ENCODE measurements at regions not wholly inside any gene's neighbourhood (a gene's known extent, or its start where the extent isn't known, plus 50 kb on each side); places are given as distances from the start of the nearest gene placed in this dataset.

GRCh38 chr7:41190581-41190980, 512.3 kb downstream of the INHBA start:
- ChIA-PET POLR2A (no interaction called here), CTCF (no interaction called here)
- no peak for FAIRE-seq
- no peak overlapping the region; a peak in 1 of 6 replicates for H3K27ac ChIP-seq
- H3K4me3 ChIP-seq, result no peak overlapping the region
- no peaks in the 10 kb centered on the region for H3K9me3 ChIP-seq
- no peak for DNase-seq (ENCODE audit: low read depth in 1 of 2, low spot score in 1 of 2)
- ATAC-seq, result no peak
- no peak for TF ChIP-seq PBX3 (IDR thresholded peaks at IDR 0.05)
- no peak for TF ChIP-seq ZSCAN20 (CRISPR knock-in tag; IDR thresholded peaks at IDR 0.05)
- no peak for TF ChIP-seq ELK1 (IDR thresholded peaks at IDR 0.05; ENCODE audit: low read depth, low read length)
- WGBS (ENCODE audit: missing lambda C conversion rate), result 15% methylated on average over 2 of the region's 2 CpGs
- H3K4me1 ChIP-seq, result peaks cover 13% of the 10 kb centered on the region
- H3K4me2 ChIP-seq, result peak overlapping the region; percentile 13; the same call in 1 of the 3 replicates

GRCh38 chr7:41189866-41190265, 513.0 kb downstream of the INHBA start:
- ChIA-PET POLR2A (no interaction called here), CTCF (interaction anchor here (0.9 to 2.2 kb wide), 2 partner anchors 8 to 199 kb away, joined by 3 to 9 read pairs; no protein-coding TSS in a partner anchor)
- peak overlapping the region; percentile 13; the same call in 2 of the 3 replicates for H3K4me2 ChIP-seq
- peaks cover 13% of the 10 kb centered on the region for H3K4me1 ChIP-seq
- ATAC-seq (peak; percentile 34 to 84; a peak in 4 of 6 replicates), FAIRE-seq (no peak), DNase-seq (ENCODE audit: low read depth in 1 of 2, low spot score in 1 of 2) (peak; percentile 29 to 46)
- H3K9me3 ChIP-seq, result no peaks in the 10 kb centered on the region
- no peak overlapping the region for H3K4me3 ChIP-seq
- H3K27ac ChIP-seq, result peak overlapping the region; percentile 43 to 52; a peak in 3 of 6 replicates
- 0 out of 2 replicates have a peak, but pooled peaks have one; percentile 34 for TF ChIP-seq EHMT2 (IDR thresholded peaks at IDR 0.05; ENCODE audit: low read depth)
- TF ChIP-seq KDM1A (IDR thresholded peaks at IDR 0.05; ENCODE audit: low read depth), result no peak
- no peak for TF ChIP-seq PHF8 (IDR thresholded peaks at IDR 0.05; ENCODE audit: borderline replicate concordance, low read depth)
- TF ChIP-seq FOSL2 (IDR thresholded peaks at IDR 0.05), result no peak; the same call in 1 of the 2 replicates
- TF ChIP-seq FOSL2 (CRISPR knock-in tag; IDR thresholded peaks at IDR 0.05), result peak; percentile 46
- peak; percentile 42; the same call in 1 of the 2 replicates for TF ChIP-seq JUNB (IDR thresholded peaks at IDR 0.05)
- WGBS (ENCODE audit: missing lambda C conversion rate), result 6% methylated on average over 2 of the region's 2 CpGs

- TF ChIP-seq RARB (CRISPR knock-in tag; IDR thresholded peaks at IDR 0.05), result no peak
- TF ChIP-seq KDM5A (IDR thresholded peaks at IDR 0.05), result no peak
- no peak for TF ChIP-seq FOSB (CRISPR knock-in tag; IDR thresholded peaks at IDR 0.05)
- no peak for TF ChIP-seq EP300 (IDR thresholded peaks at IDR 0.05)
- no peak for TF ChIP-seq HOXB13 (CRISPR knock-in tag; IDR thresholded peaks at IDR 0.05; ENCODE audit: low read depth)
- no peak for TF ChIP-seq POLR2A (IDR thresholded peaks at IDR 0.05; ENCODE audit: low read length)
- TF ChIP-seq USF2 (IDR thresholded peaks at IDR 0.05), result no peak
- no peak for TF ChIP-seq EHF (CRISPR knock-in tag; IDR thresholded peaks at IDR 0.05)
- no peak for FAIRE-seq
- Histone ChIP-seq H3K4me3 (no peak overlapping the region), H3K4me1 (peaks cover 13% of the 10 kb centered on the region), H3K4me2 (peak overlapping the region; percentile 36), H3K27ac (peak overlapping the region in 1 of 2 experiments; percentile 13; a peak in 2 of 6 replicates), H3K9me3 (no peaks in the 10 kb centered on the region)
- 30% methylated on average over 8 of the region's 8 CpGs for WGBS (ENCODE audit: missing lambda C conversion rate)
- ChIA-PET POLR2A (no interaction called here), CTCF (interaction anchor here (0.9 to 2.2 kb wide), 3 partner anchors 9 to 517 kb away, joined by 3 to 9 read pairs (median 3); no protein-coding TSS in a partner anchor)
- DNase-seq (ENCODE audit: low read depth in 1 of 2, low spot score in 1 of 2), result no peak
- ATAC-seq, result no peak
Observed at GRCh38 chr7:41188163-41189130, 514.4 kb downstream of the INHBA start.

All from A549 (cell line).